ENCODE measurements at regions not wholly inside any gene's neighbourhood (a gene's known extent, or its start where the extent isn't known, plus 50 kb on each side); places are given as distances from the start of the nearest gene placed in this dataset.
"Not testable (repeated sequence)": the region's sequence is repeated elsewhere in the genome, so short reads cannot be mapped to it uniquely, and the experiment has no call there.

- no peak for DNase-seq (ENCODE audit: low read depth in 3 of 3)
Observed at GRCh38 chr9:100803956-100804355, 224.6 kb upstream of the PLPPR1 start.

- DNase-seq (ENCODE audit: low read depth in 3 of 3), result no peak
Observed at GRCh38 chr9:100811643-100812042, 216.9 kb upstream of the PLPPR1 start.

GRCh38 chr9:100813871-100814270, 214.7 kb upstream of the PLPPR1 start:
- no peak for DNase-seq (ENCODE audit: low read depth in 3 of 3)

- no peak for DNase-seq (ENCODE audit: low read depth in 3 of 3)
Observed at GRCh38 chr9:100819980-100820379, 208.5 kb upstream of the PLPPR1 start.

GRCh38 chr9:100833035-100833434, 195.5 kb upstream of the PLPPR1 start:
- DNase-seq (ENCODE audit: low read depth in 3 of 3), result not testable (repeated sequence)

- DNase-seq (ENCODE audit: low read depth in 3 of 3), result no peak
Observed at GRCh38 chr9:100838857-100839256, 189.7 kb upstream of the PLPPR1 start.

GRCh38 chr9:100848726-100849125, 179.8 kb upstream of the PLPPR1 start:
- no peak for DNase-seq (ENCODE audit: low read depth in 3 of 3)

- no peak for DNase-seq (ENCODE audit: low read depth in 3 of 3)
Observed at GRCh38 chr9:100852088-100852487, 176.4 kb upstream of the PLPPR1 start.

GRCh38 chr9:100856238-100856637, 172.3 kb upstream of the PLPPR1 start:
- no peak for DNase-seq (ENCODE audit: low read depth in 3 of 3)

GRCh38 chr9:100865111-100865510, 163.4 kb upstream of the PLPPR1 start:
- DNase-seq (ENCODE audit: low read depth in 3 of 3), result no peak

- DNase-seq (ENCODE audit: low read depth in 3 of 3), result no peak
Observed at GRCh38 chr9:100865648-100866047, 162.9 kb upstream of the PLPPR1 start.

- DNase-seq (ENCODE audit: low read depth in 3 of 3), result no peak
Observed at GRCh38 chr9:100869326-100869725, 159.2 kb upstream of the PLPPR1 start.

GRCh38 chr9:100879884-100880283, 148.6 kb upstream of the PLPPR1 start:
- DNase-seq (ENCODE audit: low read depth in 3 of 3), result no peak

- no peak for DNase-seq (ENCODE audit: low read depth in 3 of 3)
Observed at GRCh38 chr9:100880284-100880683, 148.2 kb upstream of the PLPPR1 start.

- no peak for DNase-seq (ENCODE audit: low read depth in 3 of 3)
Observed at GRCh38 chr9:100884518-100884917, 144.0 kb upstream of the PLPPR1 start.

- no peak for DNase-seq (ENCODE audit: low read depth in 3 of 3)
Observed at GRCh38 chr9:100890321-100890720, 138.2 kb upstream of the PLPPR1 start.

- no peak for DNase-seq (ENCODE audit: low read depth in 3 of 3)
Observed at GRCh38 chr9:100911273-100911672, 117.3 kb upstream of the PLPPR1 start.

- no peak for DNase-seq (ENCODE audit: low read depth in 3 of 3)
Observed at GRCh38 chr9:100913257-100913656, 115.3 kb upstream of the PLPPR1 start.

- no peak for DNase-seq (ENCODE audit: low read depth in 3 of 3)
Observed at GRCh38 chr9:100914266-100914665, 114.3 kb upstream of the PLPPR1 start.

- DNase-seq (ENCODE audit: low read depth in 3 of 3), result no peak
Observed at GRCh38 chr9:100919506-100919905, 109.0 kb upstream of the PLPPR1 start.

GRCh38 chr9:100926366-100926765, 102.2 kb upstream of the PLPPR1 start:
- no peak for DNase-seq (ENCODE audit: low read depth in 3 of 3)

GRCh38 chr9:100927763-100928162, 100.8 kb upstream of the PLPPR1 start:
- no peak for DNase-seq (ENCODE audit: low read depth in 3 of 3)

- DNase-seq (ENCODE audit: low read depth in 3 of 3), result no peak
Observed at GRCh38 chr9:100933656-100934055, 94.9 kb upstream of the PLPPR1 start.

- DNase-seq (ENCODE audit: low read depth in 3 of 3), result no peak
Observed at GRCh38 chr9:100937382-100937781, 91.1 kb upstream of the PLPPR1 start.

GRCh38 chr9:100938507-100938906, 90.0 kb upstream of the PLPPR1 start:
- no peak for DNase-seq (ENCODE audit: low read depth in 3 of 3)
